SK-MEL-5 (cell line): ENCODE measurements at regions not wholly inside any gene's neighbourhood (a gene's known extent, or its start where the extent isn't known, plus 50 kb on each side); places are given as distances from the start of the nearest gene placed in this dataset.
A peak's percentile ranks its signal among the peaks of the same experiment; 100 is the strongest.

Source experiments
- DNase-seq: peaks from one replicate; pipeline ENCODE4 v3.0.0-alpha.2; 2016; ENCODE audit warnings: low read depth, low spot score
- in situ Hi-C: cut with HindIII; loops from 2 replicates; pipeline ENCODE4 v1.10.0; 2016; ENCODE audit warnings: low sequenced_read_pairs, high pct_unique_total_duplicates, low pct_unique_long_range_greater_than_20kb

DNA sequence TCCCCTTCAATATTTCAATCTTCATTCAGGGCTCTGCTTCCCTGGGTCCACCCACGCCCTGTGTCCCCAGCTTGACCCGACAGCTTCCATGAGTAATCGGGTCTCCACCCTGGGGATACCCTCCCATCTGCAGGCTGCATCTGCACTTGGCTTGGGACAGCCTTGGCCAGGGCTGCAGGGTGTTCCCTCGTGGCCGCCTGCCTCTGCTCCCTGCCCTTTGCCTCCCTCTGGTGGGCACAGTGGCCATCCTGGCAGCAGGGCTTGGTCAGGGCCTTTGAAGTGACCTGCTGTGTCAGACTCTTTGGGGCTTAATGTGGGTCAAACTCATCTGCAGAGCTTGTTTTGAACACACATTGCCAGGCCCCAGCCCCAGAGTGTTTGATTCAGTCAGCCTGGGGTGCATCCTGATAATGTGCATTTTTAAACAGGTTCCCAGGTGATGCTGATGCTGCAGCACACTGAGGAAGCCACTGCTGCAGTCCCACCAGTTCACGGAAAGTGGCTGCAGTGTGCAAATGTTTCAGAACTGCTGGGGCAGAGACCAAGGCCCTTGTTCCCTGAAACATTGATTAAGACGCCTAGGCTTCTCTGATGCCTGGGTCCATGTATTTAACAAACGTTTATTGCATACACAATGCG lies 80.7 kb upstream of the SEC61G start:
- in situ Hi-C loops: no loop called here
- DNase-seq: peak; percentile 74

GRCh38 chr7:54841772-54842697 lies 83.0 kb upstream of the SEC61G start:
- DNase-seq: peak; percentile 66

DNA sequence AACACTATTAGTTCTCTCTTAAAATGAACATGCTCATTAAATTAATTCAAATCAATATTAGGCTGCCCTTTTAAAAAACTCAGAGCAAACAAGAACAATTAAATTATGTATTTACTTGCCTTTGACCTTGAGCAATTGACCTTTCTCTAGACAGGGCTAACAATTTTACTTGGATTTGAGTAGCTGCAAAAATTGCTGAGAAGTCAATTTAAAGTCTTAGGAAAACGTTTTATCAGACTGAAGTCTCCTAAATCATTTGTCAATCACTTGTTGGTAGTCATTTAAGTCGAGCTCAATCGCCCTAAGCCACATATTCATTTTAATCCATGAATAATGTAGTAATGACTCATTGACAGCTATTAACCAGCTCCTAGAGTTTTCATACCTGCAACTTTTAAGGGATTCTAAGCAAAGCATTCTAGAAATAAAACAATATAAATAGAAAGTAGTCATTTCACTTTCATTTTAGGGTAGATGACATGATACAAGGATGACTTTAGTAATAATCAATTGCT lies 84.9 kb upstream of the SEC61G start:
- in situ Hi-C loops: no loop called here

More at GRCh38 chr7:54841772-54842697, 83.0 kb upstream of the SEC61G start:
- in situ Hi-C loops: no loop called here

DNA sequence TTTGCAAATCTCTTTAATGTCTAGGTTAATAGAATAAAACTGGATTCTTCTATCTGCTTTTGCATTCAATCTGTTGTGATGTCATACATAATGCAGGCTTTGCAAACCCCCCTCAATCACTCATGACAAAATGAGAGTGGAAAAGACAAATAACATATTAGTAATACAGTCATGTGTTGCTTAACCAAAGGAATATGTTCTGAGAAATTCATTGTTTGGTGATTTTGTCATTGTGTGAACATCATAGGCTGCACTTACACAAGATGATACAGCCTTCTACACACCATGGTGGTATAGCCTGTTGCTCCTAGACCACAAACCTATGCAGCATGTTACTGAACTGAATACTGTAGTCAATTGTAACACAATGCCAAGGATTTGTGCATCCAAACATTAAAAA lies 87.3 kb upstream of the SEC61G start:
- DNase-seq: no peak
- in situ Hi-C loops: no loop called here

More for the DNA sequence above, 84.9 kb upstream of the SEC61G start:
- no peak for DNase-seq

GRCh38 chr7:54847921-54848320 lies 88.9 kb upstream of the SEC61G start:
- no peak for DNase-seq
- in situ Hi-C loops: no loop called here

DNA sequence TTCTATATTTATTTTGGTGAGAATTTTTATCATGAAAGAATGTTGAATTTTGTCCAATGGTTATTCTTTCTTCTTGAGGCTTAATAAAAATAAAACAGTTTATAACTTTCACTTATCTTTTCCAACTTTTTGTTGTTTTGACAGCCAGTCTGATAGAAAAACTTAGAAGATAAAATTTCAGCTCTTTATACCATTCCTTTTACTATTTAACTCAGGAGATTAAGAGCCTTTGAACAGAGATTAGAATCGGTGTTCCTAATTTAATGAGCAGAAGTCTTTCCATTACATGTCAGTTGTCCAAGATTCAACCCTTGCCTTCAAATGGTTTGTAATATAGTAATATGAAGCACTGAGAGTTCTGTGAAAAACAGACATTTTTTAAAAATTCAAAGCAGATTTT lies 97.8 kb upstream of the SEC61G start:
- no peak for DNase-seq
- in situ Hi-C loops: no loop called here

DNA sequence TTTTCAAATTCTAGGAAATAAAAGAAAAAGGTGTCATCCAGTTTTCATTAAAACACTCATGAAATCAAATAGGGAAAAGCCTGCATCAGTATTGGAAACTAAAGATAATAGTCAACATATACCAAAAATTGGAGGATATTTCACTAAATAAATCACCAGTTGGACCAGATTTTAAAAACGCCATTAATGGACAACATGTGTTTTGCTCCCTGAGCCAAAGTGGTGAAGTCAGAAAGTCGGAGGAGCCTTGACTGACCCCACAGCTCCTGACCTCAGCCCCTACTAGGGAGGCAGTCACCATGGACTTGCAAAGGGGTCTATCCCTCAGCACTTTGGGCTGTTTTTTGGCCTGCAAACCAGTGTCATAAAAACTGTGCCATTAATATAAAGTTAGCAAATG lies 98.3 kb upstream of the SEC61G start:
- in situ Hi-C loops: no loop called here
- no peak for DNase-seq

DNA sequence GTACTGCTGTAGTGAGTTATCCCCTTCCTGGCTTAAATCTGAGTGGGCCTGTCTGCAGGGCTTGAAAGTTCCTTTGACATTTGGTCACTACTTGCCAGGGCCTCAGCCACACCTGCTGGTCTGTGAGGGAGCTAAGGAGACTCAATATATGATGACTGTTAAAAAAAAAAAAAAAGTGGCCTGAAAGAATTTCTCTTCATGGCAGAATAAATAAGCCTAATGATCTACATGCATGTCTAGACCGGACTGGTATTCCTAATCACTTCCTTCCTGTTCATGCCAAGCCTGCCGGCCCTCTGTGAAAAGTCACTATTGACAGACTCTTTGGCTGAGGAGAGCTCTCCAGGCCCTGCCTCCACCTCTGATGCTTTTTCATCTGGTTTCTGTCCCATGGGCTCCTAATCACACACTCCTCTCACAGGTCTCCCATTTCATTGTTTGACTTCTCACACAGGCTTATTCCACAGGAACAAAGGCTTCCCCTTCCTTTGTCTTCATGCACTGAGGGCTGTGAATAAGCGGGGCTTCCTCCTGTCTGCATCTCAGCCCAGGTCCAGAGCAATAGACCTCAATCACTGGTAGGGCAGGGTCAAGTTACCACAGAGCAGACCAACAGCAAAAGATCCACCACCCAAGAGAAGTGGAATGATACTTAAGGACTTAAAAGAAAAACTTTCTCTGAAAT lies 99.1 kb upstream of the SEC61G start:
- in situ Hi-C loops: no loop called here
- no peak for DNase-seq

DNA sequence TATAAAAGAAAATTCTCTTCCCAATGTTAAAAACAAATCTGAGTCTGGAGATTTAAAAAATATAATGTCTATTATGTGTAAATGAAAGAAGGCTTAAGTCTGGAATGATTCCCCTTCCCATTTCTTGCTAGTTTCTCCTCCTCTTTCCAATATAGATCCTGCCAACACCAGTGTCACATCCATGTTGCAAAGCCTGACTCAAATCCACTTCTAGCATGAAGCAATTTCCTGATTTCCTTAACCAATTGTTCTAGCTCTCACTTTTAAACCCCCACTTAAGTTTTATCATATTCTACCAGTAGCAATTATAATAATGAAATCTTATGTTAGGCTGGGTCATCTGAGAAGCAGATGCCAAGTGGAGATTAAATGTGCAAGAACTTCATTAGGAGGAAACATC lies 100.1 kb upstream of the SEC61G start:
- no peak for DNase-seq

DNA sequence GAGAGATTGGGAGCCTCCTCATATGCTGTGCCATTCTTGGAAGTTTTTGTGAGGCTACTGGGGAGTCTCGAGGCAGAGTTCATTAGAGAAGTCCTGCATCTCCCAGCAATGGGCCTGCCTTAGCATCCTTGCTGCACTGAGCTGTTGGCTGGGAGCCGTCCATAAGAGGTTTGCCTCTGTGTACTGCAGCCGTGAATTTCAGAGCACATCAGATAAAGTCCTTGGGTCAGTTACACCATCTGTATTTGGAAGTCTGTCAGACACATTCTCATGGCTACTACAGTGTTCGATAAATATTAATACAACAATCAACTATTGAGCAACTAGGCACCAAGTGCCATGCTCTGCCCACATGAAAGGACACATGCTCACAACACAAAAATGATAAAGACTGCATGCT lies 100.5 kb upstream of the SEC61G start:
- DNase-seq: no peak
- in situ Hi-C loops: no loop called here

More for the DNA sequence above, 100.1 kb upstream of the SEC61G start:
- in situ Hi-C loops: no loop called here

- no peak for DNase-seq
- in situ Hi-C loops: no loop called here
Measured at GRCh38 chr7:54860003-54860775, 101.2 kb upstream of the SEC61G start.

- in situ Hi-C loops: no loop called here
- DNase-seq: no peak
Measured at GRCh38 chr7:54860843-54861242, 101.8 kb upstream of the SEC61G start.

- in situ Hi-C loops: no loop called here
- DNase-seq: no peak
Measured at GRCh38 chr7:54864663-54865062, 105.7 kb upstream of the SEC61G start.

DNA sequence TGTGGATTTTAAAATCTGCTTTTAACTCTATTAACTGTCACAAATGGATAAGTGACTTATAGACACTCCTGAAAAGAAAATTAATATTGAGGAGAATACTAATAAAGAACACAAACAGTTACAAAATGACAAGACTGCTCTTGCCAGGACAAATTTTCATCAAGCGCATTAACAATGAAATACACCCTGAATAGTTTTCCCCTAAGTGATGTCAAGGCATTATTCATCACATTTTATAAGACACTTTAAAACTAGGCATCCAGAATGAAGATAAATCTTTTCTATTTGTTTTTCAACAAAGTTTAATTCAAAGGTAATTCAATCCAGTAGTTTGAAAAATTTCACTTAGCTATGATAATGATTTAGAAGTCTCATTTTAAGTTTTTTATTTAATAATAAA lies 110.5 kb upstream of the SEC61G start:
- in situ Hi-C loops: no loop called here
- DNase-seq: no peak

DNA sequence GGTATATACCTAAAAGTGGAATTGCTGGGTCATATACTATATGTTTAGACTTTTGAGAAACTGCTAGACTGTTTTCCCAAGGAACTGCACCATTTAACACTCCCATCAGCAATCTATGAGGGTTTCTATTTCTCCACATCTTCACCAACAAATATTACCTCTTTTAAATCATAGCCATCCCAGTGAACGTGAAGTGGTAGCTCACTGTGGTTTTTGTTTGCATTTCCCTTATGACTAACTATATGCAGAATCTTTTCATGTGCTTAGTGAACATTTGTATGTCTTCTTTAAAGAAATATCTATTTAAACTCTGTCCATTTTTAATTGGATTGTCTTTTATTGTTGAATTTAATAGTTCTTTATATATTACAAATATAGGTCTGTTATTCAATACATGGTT lies 115.8 kb upstream of the SEC61G start:
- in situ Hi-C loops: no loop called here
- DNase-seq: no peak

GRCh38 chr7:54877683-54878082 lies 118.7 kb upstream of the SEC61G start:
- in situ Hi-C loops: no loop called here
- no peak for DNase-seq

DNA sequence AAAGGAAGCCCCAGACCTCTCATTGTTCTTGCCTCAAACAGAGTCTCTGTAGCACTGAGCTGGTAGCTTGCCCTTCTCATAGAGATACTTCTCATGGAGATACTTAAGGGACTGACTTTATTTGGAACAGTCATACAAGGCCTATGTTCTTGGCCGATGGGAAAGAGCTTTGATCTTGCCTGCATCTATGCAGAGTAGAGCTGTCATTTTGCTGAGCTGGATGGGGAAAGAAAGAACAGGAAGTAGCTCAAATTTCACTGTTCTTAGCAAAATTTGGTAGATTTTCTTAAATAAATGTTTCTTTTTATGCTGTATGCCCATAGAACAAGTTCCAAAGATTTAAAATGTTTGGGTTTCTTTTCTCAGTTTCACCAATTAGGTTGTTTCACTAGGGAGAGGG lies 119.3 kb upstream of the SEC61G start:
- in situ Hi-C loops: no loop called here
- no peak for DNase-seq

DNA sequence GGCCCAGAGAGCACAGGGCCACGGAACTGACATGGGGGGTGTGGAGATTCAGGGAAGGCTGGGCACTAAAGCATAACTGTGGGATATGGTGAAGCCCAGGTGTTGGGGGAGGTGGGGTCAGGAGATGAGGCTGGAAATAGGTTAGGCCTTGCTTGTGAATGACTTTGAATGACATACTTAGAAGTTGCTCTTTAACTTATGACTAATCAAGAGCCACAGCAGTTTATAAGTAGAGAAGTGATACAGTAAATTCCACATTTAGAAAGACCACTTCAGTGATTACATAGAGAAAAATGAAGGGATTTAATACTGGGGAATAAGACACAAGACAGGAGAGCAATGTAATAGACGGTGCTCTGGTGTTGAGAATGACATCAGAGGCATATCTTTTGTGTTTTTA lies 120.8 kb upstream of the SEC61G start:
- no peak for DNase-seq
- in situ Hi-C loops: no loop called here
